HEK293T (cell line): ENCODE measurements at regions not wholly inside any gene's neighbourhood (a gene's known extent, or its start where the extent isn't known, plus 50 kb on each side); places are given as distances from the start of the nearest gene placed in this dataset.

Experiments used
- BHLHE40 ChIP-seq: fragments of 450-650 bp; IDR thresholded peaks from 2 replicates; pipeline ENCODE4 v1.6.1; 2016; ENCODE audit warnings: mild to moderate bottlenecking, moderate library complexity, borderline replicate concordance
- ELF4 ChIP-seq: fragments of 450-650 bp; IDR thresholded peaks from 2 replicates; pipeline ENCODE4 v1.6.1; 2017; ENCODE audit warnings: antibody characterized with exemption
- FOXM1 ChIP-seq: fragments of 450-650 bp; IDR thresholded peaks from 2 replicates; pipeline ENCODE4 v1.6.1; 2017; ENCODE audit warnings: mild to moderate bottlenecking, borderline replicate concordance
- L3MBTL2 ChIP-seq: fragments of 450-650 bp; conservative IDR thresholded peaks from 2 replicates; pipeline ENCODE4 v1.6.1; 2016; ENCODE audit warnings: mild to moderate bottlenecking
- SP1 ChIP-seq: fragments of 450-650 bp; IDR thresholded peaks from 2 replicates; pipeline ENCODE4 v1.6.1; 2017
- SUZ12 ChIP-seq: fragments of 450-650 bp; IDR thresholded peaks from 2 replicates; pipeline ENCODE4 v1.6.1; 2016; ENCODE audit warnings: mild to moderate bottlenecking
- TARDBP ChIP-seq: fragments of 450-650 bp; IDR thresholded peaks from 2 replicates; pipeline ENCODE4 v1.6.1; 2016
- ZNF384 ChIP-seq: fragments of 450-650 bp; IDR thresholded peaks from 2 replicates; pipeline ENCODE4 v1.6.1; 2016
- TF ChIP-seq, protein P1 (sequence below): fragments of 450-650 bp; IDR thresholded peaks from 2 replicates; pipeline ENCODE4 v1.6.1; 2016

DNA sequence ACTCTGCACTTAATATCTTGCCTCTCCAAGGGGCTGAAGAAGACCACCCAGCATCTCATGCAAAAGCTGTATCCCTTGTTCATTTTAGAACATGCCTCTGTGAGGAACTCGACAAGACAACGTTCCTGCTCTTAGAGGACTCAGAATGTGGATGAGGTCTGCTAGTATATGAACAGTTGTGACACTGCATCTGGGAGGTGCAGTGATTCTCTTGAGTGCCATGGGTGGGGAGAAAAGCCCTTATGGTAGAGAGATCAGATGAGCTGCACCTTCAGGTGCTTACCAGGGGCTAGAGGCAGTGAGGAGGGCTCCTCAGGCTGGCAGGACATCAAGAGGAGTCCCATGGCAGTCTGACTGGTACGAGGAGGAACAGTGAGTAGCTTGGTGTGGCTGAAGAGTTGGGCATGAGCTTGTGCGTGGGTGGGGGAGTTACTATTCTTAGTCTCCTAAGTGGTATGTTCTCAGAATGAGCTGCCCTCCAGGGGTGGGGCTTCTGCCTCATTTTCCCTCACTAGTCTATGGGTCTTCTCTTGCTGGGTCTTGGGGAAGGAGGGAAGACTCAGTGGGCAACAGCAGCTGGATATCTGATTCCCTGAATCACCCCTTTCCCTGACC lies 56.7 kb upstream of the ATP2B2 start:
- TF ChIP-seq ZNF384 (no peak), TARDBP (no peak), ELF4 (no peak), SP1 (no peak), BHLHE40 (no peak), FOXM1 (no peak), SUZ12 (no peak), L3MBTL2 (no peak)
- TF ChIP-seq, protein P1, sequence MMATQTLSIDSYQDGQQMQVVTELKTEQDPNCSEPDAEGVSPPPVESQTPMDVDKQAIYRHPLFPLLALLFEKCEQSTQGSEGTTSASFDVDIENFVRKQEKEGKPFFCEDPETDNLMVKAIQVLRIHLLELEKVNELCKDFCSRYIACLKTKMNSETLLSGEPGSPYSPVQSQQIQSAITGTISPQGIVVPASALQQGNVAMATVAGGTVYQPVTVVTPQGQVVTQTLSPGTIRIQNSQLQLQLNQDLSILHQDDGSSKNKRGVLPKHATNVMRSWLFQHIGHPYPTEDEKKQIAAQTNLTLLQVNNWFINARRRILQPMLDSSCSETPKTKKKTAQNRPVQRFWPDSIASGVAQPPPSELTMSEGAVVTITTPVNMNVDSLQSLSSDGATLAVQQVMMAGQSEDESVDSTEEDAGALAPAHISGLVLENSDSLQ = no peak
